ENCODE measurements at regions not wholly inside any gene's neighbourhood (a gene's known extent, or its start where the extent isn't known, plus 50 kb on each side); places are given as distances from the start of the nearest gene placed in this dataset.

GRCh38 chr3:159091936-159092335 lies 290.1 kb downstream of the MFSD1 start:
- no peak overlapping the region for H3K4me3 ChIP-seq (ENCODE audit: low read depth in 2 of 2, low read length in 1 of 2)
- no peaks in the 10 kb centered on the region for H4K20me1 ChIP-seq (ENCODE audit: insufficient read depth)
- H3K9ac ChIP-seq = no peak overlapping the region
- ChIA-PET CTCF (interaction anchor here (0.8 to 1.7 kb wide), 4 partner anchors 13 to 168 kb away, joined by 3 to 4 read pairs (median 3); no protein-coding TSS in a partner anchor), POLR2A (no interaction called here)
- no peaks in the 10 kb centered on the region for H3F3A ChIP-seq (replicated peaks; ENCODE audit: insufficient read depth)
- no peaks in the 10 kb centered on the region for H3K4me1 ChIP-seq (ENCODE audit: control insufficient read depth in 1 of 2, insufficient read depth in 2 of 2, low read depth in 1 of 2, low read length in 1 of 2)
- no peak for DNase-seq
- no peaks in the 10 kb centered on the region for H3K27me3 ChIP-seq (ENCODE audit: insufficient read depth)
- H3K27ac ChIP-seq (ENCODE audit: low read depth in 2 of 2, low read length in 1 of 2) = no peak overlapping the region
- no peak overlapping the region for H3K4me2 ChIP-seq
- no peaks in the 10 kb centered on the region for H3K36me3 ChIP-seq (replicated peaks in 1 of 2; ENCODE audit: control insufficient read depth in 1 of 2, insufficient read depth in 2 of 2, low read length in 1 of 2)
- H2AFZ ChIP-seq (ENCODE audit: low read depth) = no peak overlapping the region
- no peaks in the 10 kb centered on the region for H3K9me2 ChIP-seq
- H3K79me2 ChIP-seq (ENCODE audit: insufficient read depth) = no peaks in the 10 kb centered on the region
- TF ChIP-seq CHD2 (IDR thresholded peaks at IDR 0.05; ENCODE audit: low read length, partially characterized antibody) (no peak), ZBTB33 (IDR thresholded peaks at IDR 0.05; ENCODE audit: borderline replicate concordance, low read depth) (no peak), RAD21 (IDR thresholded peaks at IDR 0.05; ENCODE audit: low read length) (peak; percentile 21; the same call in 1 of the 2 replicates)
- TF ChIP-seq, protein P1, sequence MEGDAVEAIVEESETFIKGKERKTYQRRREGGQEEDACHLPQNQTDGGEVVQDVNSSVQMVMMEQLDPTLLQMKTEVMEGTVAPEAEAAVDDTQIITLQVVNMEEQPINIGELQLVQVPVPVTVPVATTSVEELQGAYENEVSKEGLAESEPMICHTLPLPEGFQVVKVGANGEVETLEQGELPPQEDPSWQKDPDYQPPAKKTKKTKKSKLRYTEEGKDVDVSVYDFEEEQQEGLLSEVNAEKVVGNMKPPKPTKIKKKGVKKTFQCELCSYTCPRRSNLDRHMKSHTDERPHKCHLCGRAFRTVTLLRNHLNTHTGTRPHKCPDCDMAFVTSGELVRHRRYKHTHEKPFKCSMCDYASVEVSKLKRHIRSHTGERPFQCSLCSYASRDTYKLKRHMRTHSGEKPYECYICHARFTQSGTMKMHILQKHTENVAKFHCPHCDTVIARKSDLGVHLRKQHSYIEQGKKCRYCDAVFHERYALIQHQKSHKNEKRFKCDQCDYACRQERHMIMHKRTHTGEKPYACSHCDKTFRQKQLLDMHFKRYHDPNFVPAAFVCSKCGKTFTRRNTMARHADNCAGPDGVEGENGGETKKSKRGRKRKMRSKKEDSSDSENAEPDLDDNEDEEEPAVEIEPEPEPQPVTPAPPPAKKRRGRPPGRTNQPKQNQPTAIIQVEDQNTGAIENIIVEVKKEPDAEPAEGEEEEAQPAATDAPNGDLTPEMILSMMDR (IDR thresholded peaks at IDR 0.05) = peak; percentile 14; the same call in 1 of the 2 replicates
- H3K9me3 ChIP-seq = no peaks in the 10 kb centered on the region

- Histone ChIP-seq H3K4me1 (ENCODE audit: control insufficient read depth in 1 of 2, insufficient read depth in 2 of 2, low read depth in 1 of 2, low read length in 1 of 2) (peaks cover 0 to 4% of the 10 kb centered on the region in 2 experiments; a peak in 2 of 4 replicates), H3K27me3 (ENCODE audit: insufficient read depth) (no peaks in the 10 kb centered on the region), H3K9me2 (no peaks in the 10 kb centered on the region), H4K20me1 (ENCODE audit: insufficient read depth) (no peaks in the 10 kb centered on the region), H3K79me2 (ENCODE audit: insufficient read depth) (no peaks in the 10 kb centered on the region), H3K9ac (no peak overlapping the region), H3K27ac (ENCODE audit: low read depth in 2 of 2, low read length in 1 of 2) (no peak overlapping the region), H3K4me3 (ENCODE audit: low read depth in 2 of 2, low read length in 1 of 2) (no peak overlapping the region), H3K36me3 (replicated peaks in 1 of 2; ENCODE audit: control insufficient read depth in 1 of 2, insufficient read depth in 2 of 2, low read length in 1 of 2) (no peaks in the 10 kb centered on the region), H3K4me2 (no peak overlapping the region), H3F3A (replicated peaks; ENCODE audit: insufficient read depth) (no peaks in the 10 kb centered on the region), H2AFZ (ENCODE audit: low read depth) (no peak overlapping the region), H3K9me3 (no peaks in the 10 kb centered on the region)
- DNase-seq = peak; percentile 22
- 9% methylated on average over 1 of the region's 1 CpG for WGBS (ENCODE audit: low lambda C conversion rate)
- CTCF ChIA-PET = interaction anchor here (1.3 kb wide), 1 partner anchor 25 kb away, joined by 3 read pairs; no protein-coding TSS in a partner anchor
- POLR2A ChIA-PET = no interaction called here
- TF ChIP-seq RFX5 (IDR thresholded peaks at IDR 0.05; ENCODE audit: low read length) (no peak), FOSL2 (IDR thresholded peaks at IDR 0.05; ENCODE audit: borderline replicate concordance, low read depth) (no peak), RCOR1 (IDR thresholded peaks at IDR 0.05; ENCODE audit: low read length) (0 out of 2 replicates have a peak, but pooled peaks have one; percentile 8), GATA2 (CRISPR knock-in tag; IDR thresholded peaks at IDR 0.05) (peak; percentile 62), NFIC (IDR thresholded peaks at IDR 0.05; ENCODE audit: borderline replicate concordance) (no peak), POLR2AphosphoS5 (IDR thresholded peaks at IDR 0.05; ENCODE audit: low read depth, low read length) (no peak)
Measured at GRCh38 chr3:159102001-159102400, 300.1 kb downstream of the MFSD1 start.
